DMS 273 (cell line): ENCODE measurements at regions not wholly inside any gene's neighbourhood (a gene's known extent, or its start where the extent isn't known, plus 50 kb on each side); places are given as distances from the start of the nearest gene placed in this dataset.

Experiments used
- DNase-seq: peaks from one replicate; lab custom pipeline; 2025; ENCODE audit not compliant: unreplicated experiment; lab: John Stamatoyannopoulos, UW

- DNase-seq, result no peak
These were observed 1196.2 kb upstream of the TENM4 start for GRCh38 chr11:80636999-80637398.

- no peak for DNase-seq
These were observed 1194.3 kb upstream of the TENM4 start for GRCh38 chr11:80635178-80635577.

GRCh38 chr11:80632691-80633090 is 1191.9 kb upstream of the TENM4 start:
- DNase-seq, result no peak

GRCh38 chr11:80632156-80632555 is 1191.3 kb upstream of the TENM4 start:
- no peak for DNase-seq

- DNase-seq, result no peak
These were observed 1188.6 kb upstream of the TENM4 start for GRCh38 chr11:80629466-80629865.

GRCh38 chr11:80627364-80627763 is 1186.5 kb upstream of the TENM4 start:
- no peak for DNase-seq

GRCh38 chr11:80626721-80627120 is 1185.9 kb upstream of the TENM4 start:
- no peak for DNase-seq

- DNase-seq, result no peak
These were observed 1184.7 kb upstream of the TENM4 start for GRCh38 chr11:80625563-80625962.

- no peak for DNase-seq
These were observed 1181.0 kb upstream of the TENM4 start for GRCh38 chr11:80621871-80622270.

- no peak for DNase-seq
These were observed 1180.0 kb upstream of the TENM4 start for GRCh38 chr11:80620867-80621266.

GRCh38 chr11:80617156-80617555 is 1176.3 kb upstream of the TENM4 start:
- DNase-seq, result no peak

GRCh38 chr11:80616070-80616800 is 1175.4 kb upstream of the TENM4 start:
- no peak for DNase-seq

- no peak for DNase-seq
These were observed 1172.8 kb upstream of the TENM4 start for GRCh38 chr11:80613655-80614054.

- no peak for DNase-seq
These were observed 1169.7 kb upstream of the TENM4 start for GRCh38 chr11:80610516-80610915.

GRCh38 chr11:80603472-80603871 is 1162.6 kb upstream of the TENM4 start:
- DNase-seq, result no peak

- no peak for DNase-seq
These were observed 1158.1 kb upstream of the TENM4 start for GRCh38 chr11:80598905-80599304.

- DNase-seq, result no peak
These were observed 1155.5 kb upstream of the TENM4 start for GRCh38 chr11:80596291-80596810.

- DNase-seq, result no peak
These were observed 1154.2 kb upstream of the TENM4 start for GRCh38 chr11:80595011-80595410.

GRCh38 chr11:80593648-80594374 is 1153.0 kb upstream of the TENM4 start:
- no peak for DNase-seq

- no peak for DNase-seq
These were observed 1151.7 kb upstream of the TENM4 start for GRCh38 chr11:80592546-80592945.

- DNase-seq, result no peak
These were observed 1147.1 kb upstream of the TENM4 start for GRCh38 chr11:80587906-80588305.

GRCh38 chr11:80586464-80586863 is 1145.6 kb upstream of the TENM4 start:
- no peak for DNase-seq
